ENCODE measurements at regions not wholly inside any gene's neighbourhood (a gene's known extent, or its start where the extent isn't known, plus 50 kb on each side); places are given as distances from the start of the nearest gene placed in this dataset.
"Not testable (repeated sequence)": the region's sequence is repeated elsewhere in the genome, so short reads cannot be mapped to it uniquely, and the experiment has no call there.

GRCh38 chr18:76005632-76006208 is 489.3 kb downstream of the ZNF516 start:
- no peak for TF ChIP-seq POLR2A (IDR thresholded peaks at IDR 0.05)
- no peak for TF ChIP-seq POLR2AphosphoS5 (IDR thresholded peaks at IDR 0.05; ENCODE audit: insufficient read depth in 1 of 2, low read depth in 1 of 2)
- TF ChIP-seq CTCF (IDR thresholded peaks at IDR 0.05), result no peak
- H3K27ac ChIP-seq, result no peak overlapping the region

GRCh38 chr18:75987913-75988312 is 507.1 kb downstream of the ZNF516 start:
- H3K27me3 ChIP-seq; DNase-seq (ENCODE audit: extremely low spot score in 2 of 2); intact Hi-C loops (cut with DNase I); H3K27ac ChIP-seq; H3K4me3 ChIP-seq; H3K36me3 ChIP-seq; H3K4me1 ChIP-seq; H3K9me3 ChIP-seq: not testable (repeated sequence)

More at GRCh38 chr18:76005632-76006208, 489.3 kb downstream of the ZNF516 start:
- Histone ChIP-seq H3K4me3 (no peak overlapping the region), H3K4me1 (no peaks in the 10 kb centered on the region), H3K36me3 (no peaks in the 10 kb centered on the region), H3K27me3 (no peaks in the 10 kb centered on the region), H3K9me3 (no peaks in the 10 kb centered on the region)
- DNase-seq (ENCODE audit: extremely low spot score in 2 of 2), result no peak
- intact Hi-C loops (cut with DNase I), result no loop called here

- Histone ChIP-seq H3K27ac (no peak overlapping the region), H3K36me3 (no peaks in the 10 kb centered on the region), H3K4me3 (no peak overlapping the region), H3K4me1 (no peaks in the 10 kb centered on the region), H3K9me3 (no peaks in the 10 kb centered on the region), H3K27me3 (no peaks in the 10 kb centered on the region)
- TF ChIP-seq CTCF (IDR thresholded peaks at IDR 0.05) (no peak), POLR2A (IDR thresholded peaks at IDR 0.05) (no peak), POLR2AphosphoS5 (IDR thresholded peaks at IDR 0.05; ENCODE audit: insufficient read depth in 1 of 2, low read depth in 1 of 2) (no peak)
- intact Hi-C loops (cut with DNase I), result no loop called here
- no peak for DNase-seq (ENCODE audit: extremely low spot score in 2 of 2)
Observed at GRCh38 chr18:75984853-75985252, 510.2 kb downstream of the ZNF516 start.

- Histone ChIP-seq H3K27ac (no peak overlapping the region), H3K4me3 (no peak overlapping the region)
Observed at GRCh38 chr18:75981102-75981501, 513.9 kb downstream of the ZNF516 start.

GRCh38 chr18:75977081-75977480 is 518.0 kb downstream of the ZNF516 start:
- no peaks in the 10 kb centered on the region for H3K36me3 ChIP-seq
- H3K9me3 ChIP-seq, result no peaks in the 10 kb centered on the region
- H3K27me3 ChIP-seq, result no peaks in the 10 kb centered on the region
- H3K27ac ChIP-seq, result no peak overlapping the region
- no peak overlapping the region for H3K4me3 ChIP-seq
- H3K4me1 ChIP-seq, result no peaks in the 10 kb centered on the region
- intact Hi-C loops (cut with DNase I), result no loop called here
- TF ChIP-seq POLR2AphosphoS5 (IDR thresholded peaks at IDR 0.05; ENCODE audit: insufficient read depth in 1 of 2, low read depth in 1 of 2), result no peak
- no peak for TF ChIP-seq POLR2A (IDR thresholded peaks at IDR 0.05)
- no peak for TF ChIP-seq CTCF (IDR thresholded peaks at IDR 0.05)
- DNase-seq (ENCODE audit: extremely low spot score in 2 of 2), result no peak

More at GRCh38 chr18:75981102-75981501, 513.9 kb downstream of the ZNF516 start:
- no peaks in the 10 kb centered on the region for H3K36me3 ChIP-seq
- intact Hi-C loops (cut with DNase I), result no loop called here
- no peaks in the 10 kb centered on the region for H3K27me3 ChIP-seq
- no peaks in the 10 kb centered on the region for H3K4me1 ChIP-seq
- no peak for DNase-seq (ENCODE audit: extremely low spot score in 2 of 2)
- no peaks in the 10 kb centered on the region for H3K9me3 ChIP-seq
- no peak for TF ChIP-seq CTCF (IDR thresholded peaks at IDR 0.05)
- TF ChIP-seq POLR2AphosphoS5 (IDR thresholded peaks at IDR 0.05; ENCODE audit: insufficient read depth in 1 of 2, low read depth in 1 of 2), result no peak
- no peak for TF ChIP-seq POLR2A (IDR thresholded peaks at IDR 0.05)
